ENCODE measurements at regions not wholly inside any gene's neighbourhood (a gene's known extent, or its start where the extent isn't known, plus 50 kb on each side); places are given as distances from the start of the nearest gene placed in this dataset.

GRCh38 chr5:25614466-25614865 lies 969.7 kb upstream of the CDH10 start:
- no peak for TF ChIP-seq CTCF (IDR thresholded peaks at IDR 0.05)
- Histone ChIP-seq H3K4me3 (no peak overlapping the region), H3K27ac (no peak overlapping the region), H3K9me3 (peaks cover 4% of the 10 kb centered on the region), H3K4me1 (no peaks in the 10 kb centered on the region), H3K36me3 (no peaks in the 10 kb centered on the region), H3K27me3 (no peaks in the 10 kb centered on the region)
- DNase-seq (no peak), ATAC-seq (peak; percentile 48)
- intact Hi-C loops (cut with DNase I), result no loop called here

DNA sequence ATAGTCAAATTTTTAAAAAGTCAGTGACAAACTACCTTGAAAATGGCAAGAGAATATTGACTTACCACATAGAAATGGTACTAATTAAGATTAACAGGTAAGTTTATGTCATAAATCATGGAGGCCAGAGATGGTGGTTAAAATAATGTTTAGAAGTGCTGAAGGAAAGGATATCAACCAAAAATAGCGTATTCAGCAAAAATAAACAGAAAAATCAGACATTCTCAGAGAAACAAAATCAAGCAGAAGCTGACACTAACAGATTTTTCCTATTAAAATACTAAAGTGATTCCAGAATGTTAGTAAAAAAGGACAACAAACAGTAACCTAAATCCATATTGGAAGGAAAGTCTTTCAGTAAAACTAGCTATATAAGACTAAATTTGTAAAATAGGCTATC lies 959.9 kb upstream of the CDH10 start:
- Histone ChIP-seq H3K27ac (no peak overlapping the region), H3K9me3 (no peaks in the 10 kb centered on the region), H3K27me3 (no peaks in the 10 kb centered on the region), H3K36me3 (no peaks in the 10 kb centered on the region), H3K4me1 (no peaks in the 10 kb centered on the region), H3K4me3 (no peak overlapping the region)
- no peak for TF ChIP-seq CTCF (IDR thresholded peaks at IDR 0.05)
- ATAC-seq, result no peak
- intact Hi-C loops (cut with DNase I), result no loop called here
- no peak for DNase-seq

- no peak overlapping the region for H3K27ac ChIP-seq
- intact Hi-C loops (cut with DNase I), result no loop called here
- DNase-seq (no peak), ATAC-seq (no peak)
- H3K36me3 ChIP-seq, result no peaks in the 10 kb centered on the region
- no peak for TF ChIP-seq CTCF (IDR thresholded peaks at IDR 0.05)
- H3K4me3 ChIP-seq, result no peak overlapping the region
- no peaks in the 10 kb centered on the region for H3K27me3 ChIP-seq
- H3K4me1 ChIP-seq, result no peaks in the 10 kb centered on the region
- H3K9me3 ChIP-seq, result no peaks in the 10 kb centered on the region
Measured at GRCh38 chr5:25579111-25579510, 934.3 kb upstream of the CDH10 start.

- H3K27me3 ChIP-seq, result no peaks in the 10 kb centered on the region
- no peaks in the 10 kb centered on the region for H3K4me1 ChIP-seq
- no peaks in the 10 kb centered on the region for H3K9me3 ChIP-seq
- TF ChIP-seq CTCF (IDR thresholded peaks at IDR 0.05), result no peak
- intact Hi-C loops (cut with DNase I), result no loop called here
- no peak overlapping the region for H3K4me3 ChIP-seq
- H3K27ac ChIP-seq, result no peak overlapping the region
- no peaks in the 10 kb centered on the region for H3K36me3 ChIP-seq
- ATAC-seq (no peak), DNase-seq (no peak)
Measured at GRCh38 chr5:25573691-25574090, 928.9 kb upstream of the CDH10 start.

- intact Hi-C loops (cut with DNase I), result no loop called here
- ATAC-seq (no peak), DNase-seq (no peak)
- TF ChIP-seq CTCF (IDR thresholded peaks at IDR 0.05), result no peak
- no peaks in the 10 kb centered on the region for H3K36me3 ChIP-seq
- no peak overlapping the region for H3K27ac ChIP-seq
- H3K4me3 ChIP-seq, result no peak overlapping the region
- H3K4me1 ChIP-seq, result no peaks in the 10 kb centered on the region
- no peaks in the 10 kb centered on the region for H3K27me3 ChIP-seq
- no peaks in the 10 kb centered on the region for H3K9me3 ChIP-seq
Measured at GRCh38 chr5:25570067-25570583, 925.3 kb upstream of the CDH10 start.

- H3K4me3 ChIP-seq, result no peak overlapping the region
- no peaks in the 10 kb centered on the region for H3K36me3 ChIP-seq
- H3K9me3 ChIP-seq, result no peaks in the 10 kb centered on the region
- no peak for DNase-seq
- H3K4me1 ChIP-seq, result no peaks in the 10 kb centered on the region
- no peak for ATAC-seq
- intact Hi-C loops (cut with DNase I), result no loop called here
- no peak for TF ChIP-seq CTCF (IDR thresholded peaks at IDR 0.05)
- no peaks in the 10 kb centered on the region for H3K27me3 ChIP-seq
- H3K27ac ChIP-seq, result no peak overlapping the region
Measured at GRCh38 chr5:25568989-25569625, 924.3 kb upstream of the CDH10 start.

All from upper lobe of right lung (tissue), 1 donor.